H1 (cell line): ENCODE measurements at regions not wholly inside any gene's neighbourhood (a gene's known extent, or its start where the extent isn't known, plus 50 kb on each side); places are given as distances from the start of the nearest gene placed in this dataset.

Experiments used
- HDAC2 ChIP-seq, 2 experiments: fragments of 300-600 bp in 1 of 2; sonication (generic) in 1 of 2; IDR thresholded peaks; 2 replicates each; pipeline ENCODE4 v1.6.1; 2011 to 2012; ENCODE audit warnings: low read depth in 2 of 2, low read length in 2 of 2, mild to moderate bottlenecking in 2 of 2, moderate library complexity in 2 of 2, borderline replicate concordance in 1 of 2, inconsistent platforms in 1 of 2
- JUN ChIP-seq: IDR thresholded peaks from 2 replicates; pipeline ENCODE4 v1.6.1; 2011; ENCODE audit warnings: low read depth, mild to moderate bottlenecking, improper control_type of control experiment, low read length
- TCF12 ChIP-seq: IDR thresholded peaks from 2 replicates; pipeline ENCODE4 v1.6.1; 2011; ENCODE audit warnings: low read depth, mild to moderate bottlenecking, low read length
- TEAD4 ChIP-seq: IDR thresholded peaks from 2 replicates; pipeline ENCODE4 v1.6.1; 2012; ENCODE audit warnings: low read depth, low read length, inconsistent platforms, mixed read lengths
- TF ChIP-seq, protein P1 (sequence below), 3 experiments: IDR thresholded peaks; 1 replicate in 2 of 3; 2 replicates in 1 of 3; pipeline versions ENCODE4 v1.5.1 to v1.6.1; 2011; ENCODE audit warnings: low read length in 3 of 3, mild to moderate bottlenecking in 3 of 3, inconsistent platforms in 2 of 3, low read depth in 1 of 3, moderate library complexity in 1 of 3; ENCODE audit not compliant: insufficient read depth in 1 of 3; ENCODE audit errors: control extremely low read depth in 1 of 3

DNA sequence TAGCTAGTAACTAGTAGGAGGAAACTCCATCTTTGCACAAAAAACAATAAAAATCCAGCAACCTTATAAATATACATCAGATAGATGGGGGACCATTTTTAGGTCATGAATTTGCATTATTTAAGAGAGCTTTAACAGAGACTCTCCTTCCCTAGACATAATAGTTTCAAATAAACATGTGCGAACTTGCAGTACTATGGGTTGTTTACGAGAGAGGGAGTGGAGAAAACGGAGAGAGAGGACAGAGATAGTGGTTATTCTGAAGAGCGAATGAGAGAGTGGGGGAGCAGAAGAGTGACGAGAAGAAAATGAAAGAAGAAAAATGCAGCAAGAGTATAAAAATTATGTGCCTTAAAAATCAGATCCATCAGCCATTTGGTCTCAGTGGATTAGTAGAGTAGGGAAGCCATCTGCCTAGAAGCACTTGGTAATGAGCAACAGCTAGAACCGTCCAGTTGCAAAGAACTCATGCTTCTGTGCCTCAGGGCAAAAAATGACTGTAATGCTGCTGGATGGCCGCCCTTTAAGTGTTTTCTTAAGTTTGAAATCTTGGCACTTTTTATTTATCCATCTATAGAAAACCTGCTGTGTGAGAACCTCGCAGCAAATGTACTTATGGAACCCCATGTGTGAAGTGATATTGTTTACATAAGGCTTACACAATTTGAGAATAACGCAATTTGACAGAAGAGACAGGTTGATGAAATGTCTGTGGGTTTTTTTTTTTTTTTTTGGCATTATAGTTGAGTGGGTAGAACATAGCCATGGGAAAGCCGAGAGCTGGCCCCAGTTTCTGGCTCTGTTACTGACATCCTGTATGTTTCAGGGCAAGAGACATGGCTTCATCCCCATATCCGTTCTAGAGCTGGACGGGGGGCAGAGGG, 95.6 kb upstream of the ZNF608 start:
- TF ChIP-seq, protein P1, sequence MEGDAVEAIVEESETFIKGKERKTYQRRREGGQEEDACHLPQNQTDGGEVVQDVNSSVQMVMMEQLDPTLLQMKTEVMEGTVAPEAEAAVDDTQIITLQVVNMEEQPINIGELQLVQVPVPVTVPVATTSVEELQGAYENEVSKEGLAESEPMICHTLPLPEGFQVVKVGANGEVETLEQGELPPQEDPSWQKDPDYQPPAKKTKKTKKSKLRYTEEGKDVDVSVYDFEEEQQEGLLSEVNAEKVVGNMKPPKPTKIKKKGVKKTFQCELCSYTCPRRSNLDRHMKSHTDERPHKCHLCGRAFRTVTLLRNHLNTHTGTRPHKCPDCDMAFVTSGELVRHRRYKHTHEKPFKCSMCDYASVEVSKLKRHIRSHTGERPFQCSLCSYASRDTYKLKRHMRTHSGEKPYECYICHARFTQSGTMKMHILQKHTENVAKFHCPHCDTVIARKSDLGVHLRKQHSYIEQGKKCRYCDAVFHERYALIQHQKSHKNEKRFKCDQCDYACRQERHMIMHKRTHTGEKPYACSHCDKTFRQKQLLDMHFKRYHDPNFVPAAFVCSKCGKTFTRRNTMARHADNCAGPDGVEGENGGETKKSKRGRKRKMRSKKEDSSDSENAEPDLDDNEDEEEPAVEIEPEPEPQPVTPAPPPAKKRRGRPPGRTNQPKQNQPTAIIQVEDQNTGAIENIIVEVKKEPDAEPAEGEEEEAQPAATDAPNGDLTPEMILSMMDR (IDR thresholded peaks at IDR 0.05; ENCODE audit: control extremely low read depth in 1 of 3, insufficient read depth in 1 of 3, low read depth in 1 of 3, low read length in 3 of 3), result no peak
- TF ChIP-seq JUN, result no peak
- TF ChIP-seq HDAC2 (IDR thresholded peaks at IDR 0.05; ENCODE audit: borderline replicate concordance in 1 of 2, low read depth in 2 of 2, low read length in 2 of 2), result no peak
- TF ChIP-seq TCF12, result no peak
- no peak for TF ChIP-seq TEAD4
